Amygdala (tissue), 56 donors: ENCODE measurements at regions not wholly inside any gene's neighbourhood (a gene's known extent, or its start where the extent isn't known, plus 50 kb on each side); places are given as distances from the start of the nearest gene placed in this dataset.
"Not testable (repeated sequence)": the region's sequence is repeated elsewhere in the genome, so short reads cannot be mapped to it uniquely, and the experiment has no call there.

Source experiments
- DNase-seq, 56 donors: peaks; one replicate each; lab custom pipeline; 2025; lab: John Stamatoyannopoulos, UW

DNA sequence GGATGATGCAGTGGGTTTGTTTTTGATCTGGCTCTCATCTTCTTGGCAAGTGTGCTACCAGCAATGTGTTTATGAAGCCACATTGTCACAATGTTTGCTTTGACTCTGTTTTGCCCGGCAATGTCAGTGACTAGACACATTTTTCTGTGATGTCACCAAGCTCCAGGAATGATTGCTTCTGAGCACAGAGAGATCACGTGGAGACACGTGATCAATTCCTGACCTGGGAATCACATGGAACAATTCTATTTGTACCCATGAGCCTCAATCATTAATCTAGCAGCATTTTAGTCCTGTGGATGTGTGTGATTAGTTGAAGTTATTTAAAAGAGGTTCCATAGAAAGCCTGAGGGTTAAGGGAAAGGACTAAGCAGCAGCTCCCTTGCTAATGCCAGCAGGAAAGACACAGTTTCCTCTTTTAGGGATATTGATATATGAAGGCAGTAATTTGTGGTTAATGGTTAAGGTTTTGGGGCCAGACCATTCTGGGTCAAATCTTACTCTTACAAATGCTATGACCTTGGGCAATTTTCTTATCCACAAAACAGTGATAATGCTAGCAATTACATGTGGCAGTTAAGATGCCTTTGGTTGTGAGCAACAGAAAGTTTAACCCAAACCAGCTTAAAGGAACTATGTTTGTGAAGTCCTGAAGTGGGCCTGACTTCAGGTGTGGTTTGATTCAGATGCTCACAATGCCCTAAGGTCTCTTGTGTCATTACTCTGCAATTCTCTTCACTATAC is 59.0 kb downstream of the FASLG start:
- no peak for DNase-seq

DNA sequence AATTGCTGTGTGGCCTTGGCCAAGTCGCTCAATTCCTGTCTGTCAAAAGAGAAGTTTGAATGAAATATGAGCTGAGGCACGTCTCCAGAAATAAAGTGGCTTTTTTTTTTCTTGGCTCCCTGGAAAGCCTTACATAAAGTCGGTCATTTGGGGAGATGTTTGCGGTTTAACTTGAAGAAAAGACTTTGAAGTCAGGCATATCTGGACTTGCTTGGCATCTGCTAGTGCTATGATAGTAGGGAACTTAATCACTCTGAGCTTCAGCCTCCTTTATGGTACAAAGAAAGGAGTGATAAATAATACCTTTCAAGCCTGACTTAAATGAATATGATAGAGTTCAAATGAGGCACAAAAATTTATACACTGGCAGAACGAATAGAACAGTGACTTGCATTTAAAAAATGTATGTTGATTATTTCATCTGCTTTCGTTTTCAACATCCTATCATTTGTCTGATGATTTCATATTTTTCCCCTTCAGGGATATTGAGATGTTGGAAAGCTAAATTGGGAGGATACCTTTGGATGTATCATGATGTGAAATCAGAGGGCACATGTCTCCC is 60.2 kb downstream of the FASLG start:
- no peak for DNase-seq

DNA sequence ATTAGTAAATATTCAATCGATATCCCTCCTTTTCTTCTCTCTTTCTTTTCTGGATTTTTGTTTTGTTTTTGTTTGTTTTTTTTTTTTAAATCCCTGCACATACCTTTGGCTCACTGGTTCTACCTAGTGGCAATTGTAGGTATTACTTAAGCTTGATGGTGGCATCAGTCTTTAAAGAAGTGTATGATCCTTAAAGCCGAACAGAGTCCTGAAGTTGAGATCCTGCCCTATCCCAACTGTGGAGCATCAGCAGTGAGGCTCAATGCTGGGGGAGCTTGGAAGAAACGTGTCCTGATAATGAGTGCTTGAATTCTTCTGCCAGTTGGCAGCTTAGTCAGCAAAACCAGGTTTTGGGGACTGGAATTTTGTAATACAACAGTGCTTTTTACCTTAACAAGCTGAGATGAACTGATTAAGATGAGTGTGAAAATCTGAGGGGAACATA is 60.8 kb downstream of the FASLG start:
- DNase-seq: no peak

DNA sequence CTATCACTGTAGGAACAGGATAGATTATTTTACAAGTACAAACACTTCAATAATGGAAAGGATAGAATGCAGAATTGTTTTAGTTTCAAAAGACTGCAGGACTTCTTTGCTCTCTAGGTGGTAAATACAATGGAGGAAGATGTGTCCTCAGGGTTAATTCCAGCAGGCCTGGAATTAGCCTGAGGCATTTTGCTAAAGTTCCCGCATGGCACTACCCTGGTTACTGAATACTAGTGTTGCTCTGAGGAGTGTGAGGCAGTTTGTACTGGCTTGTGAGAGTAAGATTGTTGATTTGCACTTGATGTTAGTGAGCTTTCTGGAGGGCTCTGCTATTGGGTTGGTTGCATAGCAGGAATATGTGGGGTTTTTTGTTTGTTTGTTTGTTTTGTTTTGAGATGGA is 61.4 kb downstream of the FASLG start:
- DNase-seq: no peak

DNA sequence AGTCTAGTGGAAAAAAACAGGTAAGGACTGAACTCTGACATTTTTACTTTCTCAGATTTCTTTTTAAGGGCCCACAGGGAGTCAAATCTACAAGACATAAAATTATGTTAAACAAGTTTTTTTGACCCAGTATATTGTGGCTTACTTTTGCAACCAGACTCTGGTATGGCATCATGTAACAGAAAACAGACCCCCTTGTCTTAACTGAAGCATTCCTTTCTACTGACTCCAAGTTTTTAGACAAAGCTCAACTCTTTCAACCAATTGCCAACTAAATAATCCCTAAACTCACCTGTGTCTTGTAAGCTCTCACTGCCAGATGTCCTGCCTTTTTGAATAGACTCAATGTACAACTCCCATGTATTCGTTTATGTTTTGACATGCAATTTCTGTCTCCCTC is 64.3 kb downstream of the FASLG start:
- DNase-seq: no peak

DNA sequence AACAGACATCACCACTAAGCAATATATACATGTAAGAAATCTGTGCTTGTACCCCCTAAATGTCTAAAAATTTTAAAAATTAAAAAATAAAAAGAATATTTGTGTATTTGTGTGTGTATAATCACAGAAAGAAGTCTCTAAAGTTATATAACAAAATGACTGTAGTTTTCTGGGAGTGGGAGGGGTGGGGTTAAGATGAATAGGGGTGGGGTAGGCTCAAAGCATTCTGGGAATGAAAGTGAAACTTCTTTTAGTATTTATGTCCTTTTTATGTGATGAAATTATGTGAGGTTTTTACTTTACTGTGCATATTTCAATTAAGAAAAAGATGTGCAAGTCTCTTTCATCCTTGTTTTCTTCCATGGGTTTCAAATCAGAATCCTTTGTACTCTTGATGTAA is 65.3 kb downstream of the FASLG start:
- no peak for DNase-seq

DNA sequence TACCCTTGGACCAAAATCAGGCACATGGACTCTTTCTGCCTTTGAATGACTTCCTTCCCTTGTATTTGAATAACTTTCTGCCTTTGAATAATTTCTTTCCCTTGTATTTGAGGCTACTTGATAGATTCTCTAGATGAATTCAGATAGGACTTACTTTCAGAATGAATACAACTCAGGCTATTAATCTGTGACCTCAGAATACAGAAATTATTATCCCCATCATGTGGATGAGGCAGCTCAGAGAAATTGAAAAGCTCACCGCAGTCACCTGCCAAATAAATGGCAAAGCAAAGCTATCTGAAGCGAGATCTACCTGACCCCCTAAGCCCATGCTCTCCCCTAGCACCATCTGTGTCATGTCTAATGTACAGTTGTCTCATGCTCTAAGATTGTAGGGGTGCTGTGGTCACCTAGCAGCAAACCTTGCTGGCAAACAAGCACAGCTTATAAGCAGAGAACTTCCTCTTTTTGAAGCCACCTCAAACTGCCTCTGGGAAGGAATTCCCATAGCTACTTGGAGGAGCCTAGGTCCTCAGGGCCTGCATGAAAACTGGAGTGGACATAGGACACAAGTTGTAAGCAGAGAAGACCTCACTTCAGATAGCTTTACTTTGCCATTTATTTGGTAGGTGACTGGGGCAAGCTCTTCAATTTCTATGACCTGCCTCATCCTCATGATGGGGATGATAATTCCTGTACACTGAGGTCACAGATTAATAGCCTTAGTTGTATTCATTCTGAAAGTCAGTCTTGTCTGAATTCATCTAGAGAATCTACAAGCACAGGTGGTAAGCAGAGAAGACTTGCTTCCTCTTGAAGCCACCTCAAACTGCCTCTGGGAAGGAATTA is 66.1 kb downstream of the FASLG start:
- DNase-seq: no peak

DNA sequence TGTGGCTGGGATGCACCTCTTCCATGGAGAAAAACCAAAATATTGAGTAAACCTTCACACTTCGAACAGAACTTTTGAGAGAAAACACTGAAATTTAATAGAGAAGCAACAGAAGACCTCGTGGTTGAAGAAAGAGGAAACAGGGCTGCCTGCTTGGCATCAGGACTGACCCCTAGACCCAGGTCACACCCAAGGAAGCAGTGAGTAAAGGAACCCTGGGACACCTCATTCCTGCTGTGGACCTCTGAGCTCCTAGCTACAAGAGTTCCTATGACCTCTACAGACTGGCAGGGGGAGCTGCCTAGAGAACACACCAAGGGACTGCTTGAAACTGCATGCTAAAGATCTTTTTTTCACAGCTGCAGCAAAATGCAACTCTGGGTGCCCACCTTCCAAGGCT is 67.8 kb downstream of the FASLG start:
- no peak for DNase-seq

DNA sequence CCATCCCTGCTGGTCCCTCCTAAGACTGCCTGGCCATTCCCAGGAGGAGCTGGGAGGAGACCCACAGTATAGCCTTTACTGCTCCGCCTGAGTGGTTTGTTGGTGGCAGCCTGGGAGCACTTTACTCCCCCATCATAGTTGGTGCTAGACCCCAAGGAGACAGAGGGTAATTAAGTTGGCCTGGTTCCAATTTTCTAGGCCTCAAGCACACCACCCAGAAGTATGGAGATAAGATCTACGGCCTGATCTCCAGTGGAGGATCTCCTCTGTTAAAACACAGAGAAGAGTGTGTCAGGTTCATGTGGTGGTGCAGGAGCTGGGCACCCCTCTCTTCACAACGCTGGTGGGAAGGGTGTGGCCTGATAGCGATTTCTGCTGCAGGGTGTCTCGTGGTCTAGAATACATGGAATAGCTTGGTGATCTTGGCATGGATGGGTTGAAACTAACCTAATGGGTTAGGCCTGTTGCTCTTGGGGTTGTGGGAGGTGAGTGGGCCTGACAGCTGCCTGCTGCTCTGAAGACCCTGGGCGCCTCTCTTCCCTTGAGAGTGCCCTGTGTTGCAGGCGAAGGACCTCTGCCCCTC is 68.5 kb downstream of the FASLG start:
- no peak for DNase-seq

DNA sequence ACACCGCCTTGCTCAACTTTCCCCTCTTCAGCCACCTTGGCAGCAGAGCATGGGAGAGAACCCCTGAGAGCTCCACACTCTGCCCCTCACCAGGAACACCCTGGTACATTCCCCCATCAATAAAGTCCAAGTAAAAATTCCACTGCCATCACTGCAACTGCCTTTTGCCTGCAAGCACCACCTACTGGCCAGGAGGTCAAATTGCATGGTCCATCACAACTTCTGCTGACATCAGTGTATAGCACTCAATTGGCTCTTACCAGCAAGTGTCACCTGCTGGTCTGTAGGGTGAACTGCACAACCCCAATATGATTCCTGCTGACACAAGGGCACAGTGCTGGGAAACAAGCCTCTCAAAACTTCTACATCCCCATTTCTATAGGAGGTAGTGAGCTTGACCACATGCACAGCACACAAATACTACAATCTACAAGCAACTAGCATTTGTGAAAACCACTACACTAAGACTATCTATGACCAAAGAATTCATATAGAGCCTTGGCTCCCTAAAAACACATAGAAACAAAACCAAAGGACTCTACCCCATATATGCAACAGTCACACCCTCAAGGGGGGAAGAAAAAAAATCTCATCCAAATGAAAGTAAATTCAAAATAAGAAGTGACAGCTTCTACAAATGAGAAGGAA is 69.2 kb downstream of the FASLG start:
- no peak for DNase-seq

DNA sequence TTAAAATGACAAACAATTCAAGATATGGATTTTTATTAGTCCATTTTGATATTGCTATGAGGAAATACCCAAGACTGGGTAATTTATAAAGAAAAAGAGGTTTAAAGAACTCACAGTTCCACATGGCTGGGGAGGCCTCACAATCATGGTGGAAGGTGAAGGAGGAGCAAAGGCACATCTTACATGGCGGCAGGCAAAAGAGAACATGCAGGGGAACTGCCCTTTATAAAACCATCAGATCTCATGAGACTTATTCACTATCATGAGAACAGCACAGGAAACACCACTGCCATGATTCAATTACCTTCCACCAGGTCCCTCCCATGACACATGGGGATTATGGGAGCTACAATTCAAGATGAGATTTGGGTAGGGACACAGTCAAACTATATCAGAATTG is 69.8 kb downstream of the FASLG start:
- not testable (repeated sequence) for DNase-seq

DNA sequence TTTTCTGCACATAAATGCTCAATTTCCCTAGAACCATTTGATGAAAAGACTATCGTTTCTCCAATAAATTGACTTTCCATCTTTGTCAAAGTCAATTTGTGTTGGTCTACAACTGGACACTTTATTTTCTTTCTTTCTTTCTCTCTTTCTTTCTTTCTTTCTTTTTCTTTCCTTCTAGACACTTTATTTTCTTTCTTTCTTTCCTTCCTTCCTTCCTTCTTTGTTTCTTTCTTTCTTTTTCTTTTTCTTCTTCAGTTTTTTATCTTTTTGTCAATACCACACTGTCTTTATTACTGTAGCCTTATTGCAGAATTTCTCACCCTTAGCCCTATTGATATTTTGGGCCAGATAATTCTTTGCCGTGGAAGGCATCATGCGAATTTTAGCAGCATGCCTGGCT is 73.5 kb downstream of the FASLG start:
- DNase-seq: no peak

DNA sequence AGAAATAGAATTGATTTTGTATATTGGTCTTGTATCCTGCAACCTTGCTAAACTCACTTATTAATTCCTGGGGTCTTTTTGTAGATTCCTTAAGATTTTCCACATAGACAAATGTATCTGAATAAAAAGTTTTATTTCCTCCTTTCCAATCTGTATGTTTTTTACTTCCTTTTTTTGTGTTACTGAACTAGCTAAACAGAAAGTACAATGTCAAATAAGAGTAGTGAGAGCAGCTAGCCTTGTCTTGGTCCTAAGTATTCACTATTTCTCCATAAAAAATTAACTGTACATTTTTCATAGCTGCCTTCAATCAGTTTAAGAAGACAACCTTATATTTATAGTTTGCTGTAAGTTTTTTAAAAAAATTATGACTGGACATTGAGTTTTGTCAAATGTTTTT is 74.9 kb downstream of the FASLG start:
- no peak for DNase-seq

DNA sequence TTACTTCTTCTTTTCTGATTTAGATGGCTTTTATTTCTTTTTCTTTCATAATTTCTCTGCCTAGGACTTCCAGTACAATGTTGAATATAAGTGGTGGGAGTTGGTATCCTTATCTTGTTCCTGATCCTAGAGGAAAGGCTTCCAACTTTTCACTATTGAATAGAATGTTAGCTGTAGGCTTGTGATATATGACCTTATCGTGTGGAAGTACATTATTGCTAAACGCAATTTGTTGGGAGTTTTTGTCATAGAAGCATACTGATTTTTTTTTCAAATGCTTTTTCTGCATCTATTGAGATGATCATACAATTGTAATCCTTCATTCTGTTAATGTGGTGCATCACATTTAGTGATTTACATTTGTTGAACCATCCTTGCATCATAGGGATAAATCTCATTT is 79.5 kb downstream of the FASLG start:
- DNase-seq: no peak

DNA sequence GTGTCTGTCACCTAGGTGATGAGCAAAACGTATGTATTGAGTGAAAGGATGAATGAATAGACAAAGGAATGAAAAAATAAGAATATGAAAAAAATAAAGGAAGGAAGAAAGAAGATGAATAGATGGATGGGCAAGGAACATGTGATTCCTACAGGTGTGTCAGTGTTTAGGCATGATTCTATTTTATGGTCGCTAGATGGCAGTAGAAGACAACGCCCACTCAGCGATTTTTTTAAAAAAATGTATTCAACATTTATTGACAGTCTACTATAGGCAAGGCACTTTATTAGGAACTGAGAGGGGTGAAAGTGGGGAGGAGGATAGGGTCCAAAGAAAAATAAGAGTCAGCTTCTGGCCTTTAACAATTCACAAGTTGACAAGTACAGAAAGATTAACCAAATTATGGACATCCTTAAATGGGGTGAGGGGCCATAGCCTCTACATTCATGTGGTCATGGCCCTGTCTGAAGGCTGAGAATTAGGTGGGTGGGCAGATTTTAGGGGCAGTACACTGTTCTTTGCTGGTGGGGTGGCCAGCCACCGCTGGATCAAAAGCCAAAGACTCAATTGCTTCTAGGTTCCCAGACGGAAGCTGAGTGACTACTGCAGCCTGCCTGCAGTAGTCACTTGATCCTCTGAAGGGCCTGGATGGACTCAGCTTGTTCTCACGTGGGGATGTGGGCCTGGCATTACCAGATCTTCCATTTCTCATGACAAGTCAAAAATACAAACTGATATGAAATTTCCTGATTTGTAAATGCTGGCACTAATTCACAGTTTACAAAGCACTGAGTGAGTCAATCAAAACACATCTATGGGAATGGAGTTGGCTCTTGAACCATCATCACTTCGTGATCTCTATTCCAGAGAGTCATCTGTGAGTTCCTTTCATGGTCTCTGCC is 83.9 kb downstream of the FASLG start:
- no peak for DNase-seq

DNA sequence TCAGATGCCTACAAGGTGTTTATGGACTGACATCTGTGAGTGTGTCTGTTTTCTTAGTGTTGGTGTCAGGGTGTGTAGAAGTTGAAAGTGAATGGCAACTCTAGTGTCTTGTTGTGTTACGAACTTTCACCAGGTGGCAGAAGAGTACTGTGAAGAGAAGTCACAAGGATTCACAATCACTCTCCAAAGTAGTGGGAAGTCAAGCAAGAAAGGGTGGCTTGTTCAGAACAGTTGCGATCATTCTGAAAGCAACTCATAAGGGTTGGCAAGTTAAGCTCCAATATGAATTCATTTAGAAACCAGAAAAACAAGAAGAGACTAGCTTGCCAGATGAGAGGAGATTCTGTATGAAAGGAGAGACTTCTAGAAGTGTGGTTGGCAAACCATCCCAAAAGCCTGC is 86.1 kb downstream of the FASLG start:
- DNase-seq: peak in 3 of 56 donors; percentile 1 to 46 (median 7)

DNA sequence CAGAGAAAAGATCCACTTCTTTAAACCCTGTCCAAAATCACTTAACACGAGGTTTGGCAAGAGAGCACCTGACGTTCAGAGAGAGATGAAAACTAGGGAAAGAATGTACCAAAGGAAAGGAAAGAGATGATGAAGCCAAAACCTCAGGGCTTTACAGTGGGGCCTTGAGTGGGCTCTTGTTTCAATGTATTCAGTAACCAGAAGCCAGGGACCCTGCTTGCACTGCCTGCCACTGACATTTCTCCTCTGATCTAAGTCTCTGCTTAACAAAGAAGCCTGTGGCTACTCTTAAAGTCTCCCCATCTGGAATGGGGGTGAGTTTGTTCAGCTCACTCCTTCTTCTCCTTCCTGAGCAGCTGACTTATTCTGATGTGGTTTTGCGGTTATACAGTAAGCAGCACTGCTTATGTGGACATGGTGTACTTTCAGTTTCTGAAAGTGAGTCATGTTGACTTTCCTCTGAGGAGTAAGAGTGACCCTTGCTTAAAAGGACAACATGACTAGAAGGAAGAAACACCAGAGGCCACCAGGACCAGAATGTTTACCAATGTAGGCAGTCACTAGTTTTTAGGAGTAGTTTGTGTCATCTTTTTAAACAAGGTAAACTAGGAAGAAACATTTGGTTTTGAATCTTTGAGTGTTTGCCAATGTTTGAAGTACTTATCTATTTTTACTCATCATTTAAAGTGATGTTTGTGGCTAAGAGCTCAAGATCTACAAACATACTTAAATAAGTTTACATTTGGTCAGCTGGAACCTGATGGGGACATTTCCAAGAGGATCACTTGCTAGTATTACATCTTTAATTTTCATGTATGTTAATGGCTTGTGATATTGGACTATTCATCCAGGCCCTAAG is 87.4 kb downstream of the FASLG start:
- peak in 2 of 56 donors; percentile 0 for DNase-seq

DNA sequence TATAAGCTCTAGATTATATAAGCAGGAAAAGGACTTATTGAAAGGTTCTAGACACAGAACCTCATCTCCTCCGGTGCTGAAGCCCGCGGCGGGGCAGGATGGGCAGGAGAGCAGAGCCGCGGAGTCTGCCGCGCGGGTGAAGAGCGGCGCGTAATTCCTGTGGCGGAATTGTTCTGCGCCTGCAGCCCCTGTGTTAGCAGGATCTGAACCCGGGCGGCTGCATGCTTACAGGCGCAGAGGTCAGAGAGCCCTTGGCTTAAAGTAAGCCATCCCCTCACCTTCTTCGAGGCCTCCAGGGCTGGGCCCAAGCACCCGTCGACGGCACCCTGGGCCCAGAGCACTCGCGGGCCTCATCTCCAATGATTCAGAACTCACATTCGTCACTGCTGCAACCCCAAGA is 89.3 kb downstream of the FASLG start:
- no peak for DNase-seq

DNA sequence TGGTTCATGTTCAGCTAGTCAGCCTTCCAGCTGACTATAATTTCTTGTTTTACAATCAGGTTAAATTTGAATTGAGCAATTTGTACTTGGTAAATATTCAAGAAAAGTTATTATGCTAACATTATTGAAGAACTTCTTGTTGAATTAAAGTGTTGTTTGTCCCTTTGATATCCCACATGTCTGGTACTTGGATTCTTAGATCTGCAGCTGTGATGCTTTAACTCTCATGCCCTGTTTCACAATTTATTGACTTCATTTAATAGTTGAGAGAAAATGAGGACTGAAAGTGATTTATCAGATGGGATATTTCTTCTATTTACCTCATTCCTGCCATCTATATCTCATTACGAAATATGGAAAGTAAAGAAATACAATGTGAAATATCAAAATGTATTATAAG is 92.8 kb downstream of the FASLG start:
- no peak for DNase-seq
